Mammary epithelial cell (primary cell): ENCODE measurements at regions not wholly inside any gene's neighbourhood (a gene's known extent, or its start where the extent isn't known, plus 50 kb on each side); places are given as distances from the start of the nearest gene placed in this dataset.

Experiments
- CTCF ChIP-seq, 2 donors: IDR thresholded peaks in 1 of 2; conservative IDR thresholded peaks in 1 of 2; 2 replicates each; pipeline ENCODE4 v1.5.1; 2011 to 2012; ENCODE audit warnings: inconsistent platforms in 2 of 2, low read length in 2 of 2, mild to moderate bottlenecking in 2 of 2, control low read depth in 1 of 2, low read depth in 1 of 2; ENCODE audit not compliant: insufficient read depth in 1 of 2; ENCODE audit errors: extremely low read depth in 1 of 2
- EZH2 ChIP-seq: IDR thresholded peaks from 2 replicates; pipeline ENCODE4 v1.6.1; 2012; ENCODE audit warnings: low read length, inconsistent platforms, borderline replicate concordance

- TF ChIP-seq CTCF (conservative IDR thresholded peaks at IDR 0.05 in 1 of 2, IDR thresholded peaks at IDR 0.05 in 1 of 2; ENCODE audit: extremely low read depth in 1 of 2, insufficient read depth in 1 of 2, low read depth in 1 of 2, low read length in 2 of 2) (no peak), EZH2 (no peak)
Observed at GRCh38 chr20:24407151-24407550, 62.3 kb upstream of the SYNDIG1 start.
